HEK293T (cell line): ENCODE measurements at regions not wholly inside any gene's neighbourhood (a gene's known extent, or its start where the extent isn't known, plus 50 kb on each side); places are given as distances from the start of the nearest gene placed in this dataset.

Experiments
- CTCF ChIA-PET: fragments of 350-600 bp; formaldehyde crosslinking; extraction: SDS; loops from one replicate; lab custom pipeline; 2021; ENCODE audit warnings: antibody characterized with exemption, inconsistent platforms; lab: Yijun Ruan, JAX
- POLR2A ChIA-PET: fragments of 350-600 bp; formaldehyde crosslinking; extraction: SDS; loops from one replicate; lab custom pipeline; 2020; ENCODE audit warnings: antibody characterized with exemption, inconsistent platforms; lab: Yijun Ruan, JAX
- DNase-seq: peaks from one replicate; pipeline ENCODE4 v3.0.0; 2012; ENCODE audit warnings: mixed read lengths; ENCODE audit errors: extremely low spot score
- ARNT ChIP-seq: fragments of 450-650 bp; IDR thresholded peaks from 2 replicates; pipeline ENCODE4 v1.6.1; 2017; ENCODE audit warnings: mild to moderate bottlenecking
- BHLHE40 ChIP-seq: fragments of 450-650 bp; IDR thresholded peaks from 2 replicates; pipeline ENCODE4 v1.6.1; 2016; ENCODE audit warnings: mild to moderate bottlenecking, moderate library complexity, borderline replicate concordance
- CTBP1 ChIP-seq: fragments of 450-650 bp; IDR thresholded peaks from 2 replicates; pipeline ENCODE4 v1.6.1; 2016; ENCODE audit warnings: borderline replicate concordance
- ELF4 ChIP-seq: fragments of 450-650 bp; IDR thresholded peaks from 2 replicates; pipeline ENCODE4 v1.6.1; 2017; ENCODE audit warnings: antibody characterized with exemption
- FOXA1 ChIP-seq: fragments of 450-650 bp; IDR thresholded peaks from 2 replicates; pipeline ENCODE4 v1.6.1; 2016; ENCODE audit warnings: mild to moderate bottlenecking
- FOXK2 ChIP-seq: fragments of 450-650 bp; IDR thresholded peaks from 2 replicates; pipeline ENCODE4 v1.6.1; 2016; ENCODE audit warnings: mild to moderate bottlenecking
- FOXM1 ChIP-seq: fragments of 450-650 bp; IDR thresholded peaks from 2 replicates; pipeline ENCODE4 v1.6.1; 2017; ENCODE audit warnings: mild to moderate bottlenecking, borderline replicate concordance
- HDGF ChIP-seq: fragments of 450-650 bp; IDR thresholded peaks from 2 replicates; pipeline ENCODE4 v1.6.1; 2017; ENCODE audit warnings: antibody characterized with exemption, borderline replicate concordance
- L3MBTL2 ChIP-seq: fragments of 450-650 bp; conservative IDR thresholded peaks from 2 replicates; pipeline ENCODE4 v1.6.1; 2016; ENCODE audit warnings: mild to moderate bottlenecking
- LEF1 ChIP-seq: fragments of 450-650 bp; IDR thresholded peaks from 2 replicates; pipeline ENCODE4 v1.6.1; 2017; ENCODE audit warnings: mild to moderate bottlenecking, borderline replicate concordance
- NFRKB ChIP-seq: fragments of 450-650 bp; IDR thresholded peaks from 2 replicates; pipeline ENCODE4 v1.6.1; 2016; ENCODE audit warnings: mild to moderate bottlenecking, moderate library complexity
- PKNOX1 ChIP-seq: fragments of 450-650 bp; IDR thresholded peaks from 2 replicates; pipeline ENCODE4 v1.6.1; 2016
- SP1 ChIP-seq: fragments of 450-650 bp; IDR thresholded peaks from 2 replicates; pipeline ENCODE4 v1.6.1; 2017
- SUZ12 ChIP-seq: fragments of 450-650 bp; IDR thresholded peaks from 2 replicates; pipeline ENCODE4 v1.6.1; 2016; ENCODE audit warnings: mild to moderate bottlenecking
- TARDBP ChIP-seq: fragments of 450-650 bp; IDR thresholded peaks from 2 replicates; pipeline ENCODE4 v1.6.1; 2016
- ZNF384 ChIP-seq: fragments of 450-650 bp; IDR thresholded peaks from 2 replicates; pipeline ENCODE4 v1.6.1; 2016

GRCh38 chr11:95608093-95608492, 181.5 kb downstream of the FAM76B start:
- no peak for DNase-seq
- TF ChIP-seq SUZ12 (no peak), ELF4 (no peak), PKNOX1 (no peak), ZNF384 (no peak), FOXK2 (no peak), CTBP1 (no peak)
- ChIA-PET CTCF (no interaction called here), POLR2A (no interaction called here)

DNA sequence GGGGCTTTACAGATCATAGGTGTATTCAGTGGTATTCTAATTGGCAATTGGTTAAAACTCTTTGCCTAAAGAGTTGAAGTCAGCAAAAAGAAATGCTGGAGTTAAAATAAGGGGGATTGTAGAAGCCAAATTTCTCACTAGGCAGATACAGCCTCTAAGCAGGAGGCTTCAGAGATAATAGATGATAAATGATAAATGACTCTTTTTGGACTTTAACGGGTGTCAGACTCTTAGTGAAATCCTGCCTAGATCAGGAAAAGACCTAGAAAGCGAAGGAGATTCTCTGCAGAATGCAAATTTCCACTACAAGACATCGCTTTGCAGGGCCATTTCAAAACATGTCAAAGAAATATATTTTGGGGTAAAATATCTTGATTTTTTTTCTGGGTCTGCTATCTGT, 182.8 kb downstream of the FAM76B start:
- TF ChIP-seq BHLHE40 = no peak
- TF ChIP-seq FOXM1 = no peak
- no peak for TF ChIP-seq CTBP1
- TF ChIP-seq TARDBP = no peak
- no peak for TF ChIP-seq SUZ12
- TF ChIP-seq HDGF = no peak
- TF ChIP-seq SP1 = no peak
- TF ChIP-seq FOXK2 = no peak
- TF ChIP-seq L3MBTL2 = no peak
- TF ChIP-seq NFRKB = no peak
- no peak for TF ChIP-seq ARNT
- TF ChIP-seq PKNOX1 = no peak
- TF ChIP-seq ELF4 = no peak
- CTCF ChIA-PET = no interaction called here
- DNase-seq = no peak
- POLR2A ChIA-PET = no interaction called here

DNA sequence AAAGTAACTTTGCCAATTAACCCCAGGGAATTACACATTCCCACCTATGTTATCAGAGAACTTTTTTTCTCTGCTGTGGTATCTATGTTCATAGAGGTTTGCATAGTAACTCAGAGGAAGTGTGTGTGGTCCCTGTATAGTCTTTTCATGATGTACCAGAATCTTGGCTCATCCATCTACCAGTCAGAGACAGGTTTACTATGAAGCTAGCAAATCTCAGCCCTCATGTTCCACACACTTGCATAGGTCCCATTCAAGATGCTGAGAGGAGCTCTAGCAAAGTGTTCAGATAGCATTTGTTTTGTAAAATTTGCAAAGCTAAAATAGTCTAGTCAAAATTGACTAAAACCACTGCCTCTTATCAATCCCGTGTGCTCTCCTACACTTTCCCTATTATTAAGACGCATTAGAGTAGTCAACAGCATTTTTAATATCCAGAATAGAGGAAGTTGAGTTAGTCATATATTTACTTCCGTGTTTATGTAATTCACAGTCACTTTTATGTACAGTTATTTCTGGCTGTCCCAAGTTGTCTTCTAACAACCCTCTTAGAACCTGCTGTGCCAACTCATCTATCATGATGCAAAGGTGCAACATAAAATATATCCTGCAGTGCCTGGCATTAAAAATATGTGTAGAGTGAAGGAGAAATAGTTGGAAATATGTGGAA, 184.2 kb downstream of the FAM76B start:
- DNase-seq = no peak
- ChIA-PET CTCF (no interaction called here), POLR2A (no interaction called here)
- TF ChIP-seq SUZ12 (no peak), BHLHE40 (no peak), FOXA1 (no peak), HDGF (no peak), LEF1 (no peak), ELF4 (no peak), NFRKB (no peak), TARDBP (no peak), SP1 (no peak), PKNOX1 (no peak), ZNF384 (no peak), FOXM1 (no peak), ARNT (no peak), CTBP1 (no peak), FOXK2 (no peak), L3MBTL2 (no peak)

GRCh38 chr11:95599959-95600586, 189.5 kb downstream of the FAM76B start:
- CTCF ChIA-PET = no interaction called here
- POLR2A ChIA-PET = no interaction called here
- no peak for DNase-seq
- no peak for TF ChIP-seq LEF1
- TF ChIP-seq FOXK2 = no peak
- TF ChIP-seq HDGF = no peak
- no peak for TF ChIP-seq FOXM1
- no peak for TF ChIP-seq PKNOX1
- no peak for TF ChIP-seq NFRKB
- no peak for TF ChIP-seq CTBP1
- no peak for TF ChIP-seq SUZ12
- no peak for TF ChIP-seq L3MBTL2
- no peak for TF ChIP-seq FOXA1
- TF ChIP-seq TARDBP = no peak
- TF ChIP-seq BHLHE40 = no peak
- no peak for TF ChIP-seq ARNT
- TF ChIP-seq SP1 = no peak
- no peak for TF ChIP-seq ZNF384
- TF ChIP-seq ELF4 = no peak

- POLR2A ChIA-PET = interaction anchor here (0.8 kb wide), 1 partner anchor 364 kb away, joined by 3 read pairs; the partner anchor contains the start of gene SESN3
- DNase-seq = no peak
- TF ChIP-seq FOXA1 (no peak), LEF1 (no peak), TARDBP (no peak), L3MBTL2 (no peak), BHLHE40 (no peak), SP1 (no peak), ELF4 (no peak), PKNOX1 (no peak), ZNF384 (no peak), SUZ12 (no peak), HDGF (no peak), FOXM1 (no peak), CTBP1 (no peak), FOXK2 (no peak), NFRKB (no peak), ARNT (no peak)
- CTCF ChIA-PET = no interaction called here
Measured at GRCh38 chr11:95595973-95596489, 193.6 kb downstream of the FAM76B start.
